ENCODE measurements at regions not wholly inside any gene's neighbourhood (a gene's known extent, or its start where the extent isn't known, plus 50 kb on each side); places are given as distances from the start of the nearest gene placed in this dataset.
A peak's percentile ranks its signal among the peaks of the same experiment; 100 is the strongest.

DNA sequence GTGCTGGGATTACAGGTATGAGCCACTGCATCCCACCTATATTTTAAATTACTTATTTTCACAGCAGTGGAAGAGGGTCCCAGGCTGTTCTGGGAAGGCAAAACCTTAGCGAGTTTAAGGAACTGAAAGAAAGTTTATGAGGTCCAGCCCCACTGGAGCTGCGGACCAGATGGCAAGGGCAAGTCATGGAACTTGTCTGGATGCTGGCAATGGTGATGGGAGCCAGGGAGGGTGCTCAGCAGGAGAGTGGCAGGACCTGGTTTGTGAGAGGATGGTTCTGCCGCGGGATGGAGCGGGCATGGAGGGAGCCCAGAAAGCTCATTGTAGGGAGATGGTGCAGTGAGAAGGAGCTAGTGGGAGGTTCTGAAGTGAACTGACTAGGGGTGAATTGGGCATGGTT is 50.6 kb upstream of the SLC45A1 start:
- no peak for DNase-seq (ENCODE audit: low read depth)

DNA sequence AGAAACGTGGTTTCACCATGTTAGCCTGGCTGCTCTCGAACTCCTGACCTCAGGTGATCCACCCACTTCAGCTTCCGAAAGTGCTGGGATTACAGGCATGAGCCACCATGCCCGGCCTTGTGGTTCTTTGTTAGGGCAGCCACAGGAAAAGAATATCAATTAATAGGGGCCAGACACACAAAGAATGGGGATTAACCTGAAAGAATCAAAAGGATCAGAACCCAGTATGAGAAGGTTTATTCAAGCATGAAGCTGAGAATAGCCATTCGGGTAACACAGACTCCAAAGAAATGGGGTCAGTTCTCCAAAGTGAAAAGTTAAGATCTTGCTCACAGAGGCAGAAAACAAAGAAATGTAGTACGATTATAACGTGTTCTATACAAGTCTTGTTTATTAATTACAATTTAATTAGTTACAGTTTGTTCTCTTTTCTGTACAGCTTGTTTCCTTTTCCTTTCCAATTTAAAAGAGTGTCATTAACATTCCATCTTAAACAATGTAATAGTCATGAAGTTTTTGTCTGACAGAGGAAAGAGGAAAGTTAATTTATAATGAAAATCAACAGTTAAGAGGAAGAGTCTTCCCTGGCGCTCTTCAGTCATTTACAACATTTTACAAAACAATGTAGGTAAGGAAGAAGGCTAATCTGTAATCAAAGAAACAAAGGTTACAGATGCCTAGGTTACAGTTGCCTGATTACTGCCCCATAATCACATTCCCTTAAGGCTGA is 51.3 kb upstream of the SLC45A1 start:
- DNase-seq (ENCODE audit: low read depth): no peak

DNA sequence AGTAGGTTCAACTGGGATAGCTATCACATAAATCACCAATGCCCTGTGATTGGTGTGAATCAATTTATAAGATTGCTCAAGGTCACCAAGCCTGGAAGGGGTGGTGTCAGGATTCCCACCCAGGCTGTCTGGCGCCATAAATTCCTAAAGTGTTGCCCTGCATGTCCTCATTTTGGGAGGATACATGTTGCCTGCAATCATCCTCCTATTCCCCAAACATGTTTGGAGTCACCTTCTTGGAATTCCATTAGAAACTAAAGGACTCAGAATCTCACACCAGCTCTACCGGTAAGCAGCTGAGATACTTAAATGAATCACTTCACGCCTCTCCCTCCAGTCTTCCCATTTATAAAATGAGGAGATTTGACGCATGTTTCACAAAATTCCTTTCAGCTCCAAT is 54.1 kb upstream of the SLC45A1 start:
- no peak for DNase-seq (ENCODE audit: low read depth)

DNA sequence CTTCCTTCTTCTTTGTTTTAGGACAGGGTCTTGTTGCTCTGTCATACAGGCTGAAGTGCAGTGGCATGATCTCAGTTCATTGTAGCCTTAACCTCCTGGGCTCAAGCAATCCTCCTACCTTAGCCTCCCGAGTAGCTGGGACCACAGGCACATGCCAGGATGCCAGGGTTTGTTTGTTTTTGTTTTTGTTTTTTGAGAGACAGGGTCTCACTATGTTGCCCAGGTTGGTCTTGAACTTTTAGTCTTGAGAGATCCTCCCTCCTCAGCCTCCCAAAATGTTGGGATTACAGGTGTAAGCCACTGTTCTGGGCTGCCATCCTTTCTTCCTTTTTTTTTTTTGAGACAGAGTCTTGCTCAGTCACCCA is 56.5 kb upstream of the SLC45A1 start:
- no peak for DNase-seq (ENCODE audit: low read depth)

DNA sequence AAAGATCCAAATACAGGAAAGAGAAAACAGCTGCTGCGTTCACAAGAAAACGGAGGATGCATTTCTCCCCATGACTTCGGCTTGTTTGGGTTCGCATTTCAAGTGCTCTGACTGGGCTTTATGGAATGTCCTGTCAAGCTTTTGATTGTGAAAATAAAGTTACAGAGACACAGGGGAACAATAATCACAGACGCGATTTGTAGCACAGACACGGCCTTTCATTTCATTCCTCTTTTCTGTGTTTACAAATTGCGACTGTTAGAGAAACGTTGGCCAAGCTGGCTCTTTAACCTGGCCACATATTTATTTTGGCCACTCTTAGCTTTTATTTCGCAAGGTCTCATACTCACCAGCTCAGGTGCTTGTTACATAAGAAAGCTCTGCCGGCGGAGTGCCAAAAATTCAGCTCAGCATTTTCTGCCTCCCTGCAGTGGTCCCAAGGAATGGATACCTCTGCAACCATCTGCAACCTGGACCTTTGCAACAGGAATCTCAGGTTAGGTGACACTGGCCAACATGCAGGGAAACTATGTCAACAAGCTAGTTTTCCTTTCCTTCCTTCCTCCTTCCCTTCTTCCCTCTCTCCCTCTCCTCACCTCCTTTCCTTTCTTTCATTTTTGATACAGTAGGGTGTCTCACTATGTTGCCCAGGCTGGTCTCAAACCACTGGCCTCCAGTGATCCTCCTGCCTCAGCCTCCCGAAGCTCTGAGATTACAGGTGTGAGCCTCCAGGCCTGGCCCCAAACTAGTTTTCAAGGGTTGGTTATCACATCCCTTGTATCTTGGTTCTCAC is 58.2 kb upstream of the SLC45A1 start:
- peak; percentile 71 for DNase-seq (ENCODE audit: low read depth)

DNA sequence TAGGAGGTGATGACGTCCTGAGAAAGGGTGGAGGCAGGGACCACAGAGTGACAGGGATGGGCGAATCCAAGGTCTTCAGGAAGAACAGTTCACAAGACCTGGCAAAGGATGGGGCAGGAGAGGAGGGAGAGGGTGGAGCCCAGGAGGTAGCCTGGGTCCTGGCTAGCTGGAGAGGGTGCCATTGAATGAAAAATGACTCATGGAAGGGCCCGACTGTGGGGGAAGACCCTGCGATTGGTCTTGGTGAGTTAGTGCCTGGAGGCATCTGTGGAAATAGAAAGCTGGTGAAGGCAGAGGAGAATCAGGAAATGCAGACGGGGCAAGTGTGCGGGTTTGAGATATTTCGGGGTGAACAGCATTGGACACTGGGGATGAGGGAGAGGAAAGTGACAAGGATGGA is 60.3 kb upstream of the SLC45A1 start:
- DNase-seq (ENCODE audit: low read depth): peak; percentile 41

DNA sequence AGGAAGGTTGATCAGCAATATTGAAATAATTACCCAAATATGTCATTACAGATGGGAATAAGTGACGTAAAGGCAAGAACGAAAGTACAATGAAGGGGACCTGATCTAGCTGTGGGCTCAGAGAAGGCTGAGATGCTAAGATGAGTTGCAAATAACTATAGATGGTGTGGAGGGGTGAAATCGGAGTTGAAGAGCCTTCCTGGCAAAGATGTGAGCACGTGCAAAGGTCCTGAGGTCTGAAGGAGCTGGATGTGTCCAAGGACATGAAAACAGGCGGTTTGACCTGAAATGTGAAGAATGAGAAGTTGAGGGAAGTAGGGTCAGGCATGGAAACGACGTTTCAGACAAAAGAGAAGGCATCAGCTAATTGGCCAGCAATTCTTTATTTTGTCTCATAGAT is 61.6 kb upstream of the SLC45A1 start:
- no peak for DNase-seq (ENCODE audit: low read depth)

DNA sequence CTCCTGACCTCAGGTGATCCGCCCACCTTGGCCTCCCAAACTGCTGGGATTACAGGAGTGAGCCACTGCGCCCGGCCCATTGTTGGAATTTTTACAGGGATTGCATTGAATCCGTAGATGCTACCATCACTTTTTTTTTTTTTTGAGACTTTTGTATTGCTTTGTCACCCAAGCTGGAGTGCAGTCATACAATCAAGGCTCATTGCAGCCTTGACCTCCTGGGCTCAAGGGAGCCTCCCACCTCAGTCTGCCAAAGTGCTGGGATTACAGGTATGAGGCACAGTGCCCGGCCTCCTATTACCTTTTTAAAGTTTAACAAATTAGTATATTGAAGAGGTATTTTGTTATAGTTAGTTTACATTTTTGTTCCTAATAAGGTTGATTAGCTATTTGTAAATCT is 62.2 kb upstream of the SLC45A1 start:
- no peak for DNase-seq (ENCODE audit: low read depth)

DNA sequence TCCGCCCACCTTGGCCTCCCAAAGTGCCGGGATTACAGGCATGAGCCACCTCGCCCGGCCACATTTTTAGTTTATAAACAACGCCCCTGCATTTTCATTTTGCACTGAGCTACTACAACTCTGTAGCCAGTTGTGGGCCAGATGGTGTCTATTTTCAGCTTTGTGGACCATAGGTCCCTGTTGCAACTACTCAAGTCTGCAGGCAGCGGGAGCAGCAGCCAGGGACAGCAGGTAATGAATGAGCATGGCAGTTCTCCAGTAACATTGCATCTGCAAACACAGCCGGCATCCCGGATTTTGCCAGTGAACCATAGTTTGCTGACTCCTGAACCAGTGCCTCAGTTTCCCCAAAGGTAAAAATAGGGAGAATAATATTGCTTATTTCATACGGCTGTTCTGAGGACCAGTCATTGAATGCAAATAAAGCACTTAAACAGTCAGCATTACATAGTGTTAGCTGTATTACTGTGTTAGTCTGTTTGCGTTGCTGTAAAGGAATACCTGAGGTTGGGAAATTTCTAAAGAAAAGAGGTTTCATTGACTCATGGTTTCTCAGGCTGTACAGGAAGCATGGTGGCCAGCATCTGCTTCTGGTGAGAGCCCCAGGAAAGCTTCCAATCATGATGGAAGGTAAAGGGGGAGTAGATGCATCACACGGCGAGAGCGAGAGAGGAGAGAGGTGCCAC is 65.5 kb upstream of the SLC45A1 start:
- no peak for DNase-seq (ENCODE audit: low read depth)

DNA sequence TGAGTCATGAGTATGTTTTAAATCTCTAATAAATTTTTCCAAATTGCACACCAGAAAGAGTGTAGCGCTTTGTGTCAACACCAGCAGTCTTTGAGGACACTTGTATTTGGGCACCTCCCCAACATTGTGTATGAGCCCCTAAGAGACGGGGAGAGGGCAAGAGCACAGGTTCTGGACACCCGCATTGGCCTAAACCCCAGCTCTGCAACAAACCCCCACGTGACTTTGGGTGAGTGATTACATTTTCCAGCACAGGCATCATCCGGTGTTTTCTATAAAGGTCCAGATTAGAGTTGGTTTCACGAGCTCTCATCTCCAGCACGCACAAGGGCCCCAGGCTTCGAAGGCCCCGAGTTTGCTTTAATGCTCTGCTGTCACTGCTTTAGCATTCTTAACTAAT is 66.3 kb upstream of the SLC45A1 start:
- no peak for DNase-seq (ENCODE audit: low read depth)

DNA sequence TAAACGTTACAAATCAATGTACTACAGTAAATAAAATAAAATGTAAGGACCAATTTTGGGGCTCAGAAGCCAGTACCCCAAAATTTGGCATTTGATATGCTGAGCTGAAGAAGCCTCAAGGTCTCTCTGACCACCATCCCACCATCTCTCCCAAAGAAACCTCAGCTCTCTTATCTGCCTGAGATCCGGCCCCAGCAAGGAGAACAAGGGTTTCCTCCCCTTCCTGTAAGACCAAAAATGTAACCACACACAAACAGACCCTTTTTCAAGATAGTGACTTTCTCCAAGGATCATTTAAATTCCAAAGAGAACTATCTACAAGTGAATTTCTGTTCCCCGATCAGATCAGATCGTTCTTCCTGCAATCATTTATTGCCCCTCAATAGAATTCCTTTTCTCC is 68.1 kb upstream of the SLC45A1 start:
- DNase-seq (ENCODE audit: low read depth): no peak

DNA sequence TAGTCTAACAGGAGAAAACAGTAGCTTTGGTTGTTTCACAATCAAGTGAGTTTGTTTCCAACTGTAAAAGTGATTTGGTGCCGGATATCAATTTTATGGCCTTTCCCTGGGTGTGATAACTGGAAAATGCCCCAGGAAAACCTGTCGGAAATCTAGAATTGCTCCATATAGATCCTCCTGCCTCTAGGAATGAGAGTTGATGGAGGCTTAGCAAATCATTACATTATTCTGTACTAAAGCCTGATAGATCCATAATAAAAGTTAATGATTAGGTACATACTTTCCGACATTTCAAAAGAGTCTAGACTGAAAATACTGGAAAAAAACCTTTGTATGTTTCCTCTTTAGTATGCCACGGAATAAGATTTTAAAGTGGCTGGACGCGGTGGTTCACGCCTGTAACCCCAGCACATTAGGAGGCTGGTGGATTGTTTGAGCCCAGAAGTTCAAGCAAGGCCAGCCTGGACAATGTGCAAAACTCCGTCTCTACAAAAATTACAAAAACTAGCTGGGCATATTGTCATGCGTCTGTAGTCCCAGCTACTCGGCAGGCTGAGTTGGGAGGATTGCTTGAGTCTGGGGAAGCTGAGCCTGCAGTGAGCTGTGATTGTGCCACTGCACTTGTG is 70.0 kb upstream of the SLC45A1 start:
- DNase-seq (ENCODE audit: low read depth): no peak

DNA sequence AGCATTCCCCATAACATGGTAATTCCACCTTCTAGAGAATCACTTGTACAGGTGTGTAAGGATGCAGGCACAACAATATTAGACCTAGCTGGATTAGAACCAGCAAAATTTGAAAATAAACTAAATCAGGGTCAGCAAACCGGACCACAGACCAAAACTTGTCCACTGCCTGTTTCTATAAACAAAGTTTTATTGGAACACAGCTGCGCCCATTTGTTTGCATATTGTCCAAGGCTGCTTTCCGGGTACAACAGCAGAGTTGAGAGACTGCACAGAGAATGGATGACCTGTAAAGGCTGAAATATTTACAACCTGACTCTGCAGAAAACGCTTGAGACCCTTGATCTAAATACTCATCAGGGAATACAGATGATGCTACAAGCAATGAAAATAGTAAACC is 73.6 kb upstream of the SLC45A1 start:
- DNase-seq (ENCODE audit: low read depth): no peak

DNA sequence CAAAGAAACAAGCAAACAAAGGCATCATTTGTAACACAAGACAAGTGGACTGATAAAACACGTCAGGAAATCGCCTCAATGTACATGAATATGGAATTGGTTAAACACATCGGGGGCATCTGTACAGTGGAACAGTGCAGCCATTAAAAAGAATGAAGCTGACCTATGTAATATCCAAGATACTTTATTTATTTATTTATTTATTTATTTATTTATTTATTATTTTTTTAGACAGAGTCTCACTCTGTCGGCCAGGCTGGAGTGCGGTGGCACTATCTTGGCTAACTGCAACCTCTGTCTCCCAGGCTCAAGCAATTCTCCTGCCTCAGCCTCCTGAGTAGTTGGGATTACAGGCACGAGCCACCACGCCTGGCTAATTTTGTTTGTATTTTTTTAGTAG is 75.4 kb upstream of the SLC45A1 start:
- DNase-seq (ENCODE audit: low read depth): no peak

DNA sequence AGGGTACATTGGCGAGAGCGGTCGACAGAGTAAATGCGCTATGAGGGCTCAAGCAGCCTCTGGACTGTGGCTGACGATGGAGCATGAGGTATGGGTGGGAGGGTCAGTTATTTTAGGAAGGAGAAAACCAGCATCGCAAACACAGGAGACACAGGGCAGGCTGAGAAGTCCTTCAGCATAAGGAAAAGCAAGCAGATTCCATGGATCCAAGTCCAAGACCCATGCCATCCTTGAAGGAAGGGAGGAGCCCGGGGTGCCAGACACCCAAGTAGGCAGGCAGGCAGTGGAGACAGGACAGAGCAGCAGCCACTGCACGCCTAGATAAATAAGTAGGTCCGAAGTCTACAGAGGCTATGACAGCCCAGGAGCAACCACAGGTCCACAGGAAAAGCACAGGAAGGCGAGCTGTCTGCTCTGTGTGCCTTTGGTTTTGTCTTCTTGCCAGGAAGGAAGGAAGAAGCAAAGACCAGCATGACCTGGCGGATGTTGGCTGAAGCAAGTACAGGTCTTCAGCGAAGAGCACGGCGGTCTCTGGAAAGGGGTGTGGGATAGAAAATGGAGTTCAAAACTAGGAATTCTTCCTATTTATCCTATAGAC is 76.4 kb upstream of the SLC45A1 start:
- DNase-seq (ENCODE audit: low read depth): no peak

DNA sequence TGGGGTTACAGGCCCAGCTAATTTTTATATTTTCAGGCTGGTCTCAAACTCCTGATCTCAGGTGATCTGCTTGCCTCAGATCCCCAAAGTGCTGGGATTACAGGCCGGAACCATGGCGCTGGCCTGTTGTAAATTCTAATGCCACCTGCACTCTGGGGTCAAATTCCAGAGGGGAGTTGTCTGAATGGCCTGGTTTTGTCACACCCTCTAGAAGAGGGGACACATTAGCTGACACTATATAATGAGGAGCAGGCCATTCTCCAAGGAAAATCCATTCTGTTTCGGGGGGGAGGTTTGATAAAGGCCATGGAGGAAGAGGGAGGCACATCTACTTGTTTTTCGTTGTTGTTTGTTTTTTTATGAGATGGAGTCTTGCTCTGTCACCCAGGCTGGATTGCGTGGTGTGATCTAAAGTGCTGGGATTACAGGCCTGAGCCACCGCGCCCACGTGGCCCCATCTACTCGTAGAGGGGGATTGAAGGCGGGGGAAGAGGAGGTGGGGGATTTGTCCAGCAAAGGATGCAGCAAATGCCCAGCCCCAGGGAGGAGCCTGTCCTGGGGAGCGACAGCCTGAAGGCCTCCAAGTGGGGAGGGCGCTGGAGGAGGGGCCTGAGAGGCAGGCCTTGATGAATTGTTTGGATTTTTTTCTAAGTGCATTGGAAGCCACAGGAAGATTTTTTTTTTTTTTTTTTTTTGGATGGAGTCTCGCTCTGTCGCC is 78.4 kb upstream of the SLC45A1 start:
- DNase-seq (ENCODE audit: low read depth): no peak

DNA sequence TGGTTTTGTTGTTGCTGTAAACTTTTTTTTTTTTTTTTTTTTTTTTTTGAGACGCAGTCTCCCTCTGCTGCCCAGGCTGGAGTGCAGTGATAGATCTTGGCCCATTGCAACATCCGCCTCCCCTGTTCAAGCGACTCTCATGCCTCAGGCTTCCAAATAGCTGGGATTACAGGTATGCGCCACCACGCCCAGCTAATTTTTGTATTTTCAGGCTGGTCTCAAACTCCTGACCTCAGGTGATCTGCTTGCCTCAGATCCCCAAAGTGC is 78.9 kb upstream of the SLC45A1 start:
- DNase-seq (ENCODE audit: low read depth): peak; percentile 47

DNA sequence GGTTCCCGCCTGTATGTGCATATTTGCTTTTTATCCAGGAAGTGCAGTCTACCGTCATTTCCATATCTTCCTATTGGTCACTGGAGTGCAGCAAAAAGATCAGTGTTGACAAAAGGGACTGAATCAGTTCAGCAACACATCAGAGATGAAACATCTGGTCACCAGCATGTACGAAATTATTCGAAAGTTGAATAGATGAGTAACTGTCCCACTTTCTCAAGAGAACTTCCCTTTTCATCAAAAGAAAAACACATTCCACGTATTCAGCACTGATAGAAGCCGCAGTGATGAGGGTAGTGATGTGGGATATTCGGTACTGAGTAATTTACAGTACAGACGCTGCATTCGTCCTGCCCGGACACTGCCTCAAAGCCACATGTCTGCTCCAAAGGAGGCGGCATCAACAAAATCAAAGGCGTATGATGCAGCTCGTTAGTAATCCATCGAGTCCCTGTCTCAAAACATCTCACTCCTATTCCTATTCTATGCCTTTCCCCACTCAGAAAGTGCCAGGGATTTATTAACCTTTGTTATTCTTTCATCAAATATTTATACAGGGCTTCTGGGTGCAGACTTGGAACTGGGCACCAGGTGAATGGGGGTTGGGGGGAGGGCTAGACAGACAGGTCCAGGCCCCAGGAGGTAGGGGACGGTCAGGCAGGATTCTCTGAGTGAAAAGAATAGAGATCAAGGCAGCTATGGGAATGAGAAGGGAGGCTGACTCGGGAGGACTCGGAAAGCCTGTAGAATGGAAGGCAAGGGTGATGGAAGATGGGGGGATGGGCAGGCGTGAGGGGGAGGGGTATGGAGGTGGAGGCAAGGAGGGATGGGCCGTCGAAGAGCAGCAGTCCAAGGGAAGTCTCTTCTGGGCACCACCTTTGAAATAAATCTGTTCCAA is 79.5 kb upstream of the SLC45A1 start:
- DNase-seq (ENCODE audit: low read depth): peak; percentile 58

DNA sequence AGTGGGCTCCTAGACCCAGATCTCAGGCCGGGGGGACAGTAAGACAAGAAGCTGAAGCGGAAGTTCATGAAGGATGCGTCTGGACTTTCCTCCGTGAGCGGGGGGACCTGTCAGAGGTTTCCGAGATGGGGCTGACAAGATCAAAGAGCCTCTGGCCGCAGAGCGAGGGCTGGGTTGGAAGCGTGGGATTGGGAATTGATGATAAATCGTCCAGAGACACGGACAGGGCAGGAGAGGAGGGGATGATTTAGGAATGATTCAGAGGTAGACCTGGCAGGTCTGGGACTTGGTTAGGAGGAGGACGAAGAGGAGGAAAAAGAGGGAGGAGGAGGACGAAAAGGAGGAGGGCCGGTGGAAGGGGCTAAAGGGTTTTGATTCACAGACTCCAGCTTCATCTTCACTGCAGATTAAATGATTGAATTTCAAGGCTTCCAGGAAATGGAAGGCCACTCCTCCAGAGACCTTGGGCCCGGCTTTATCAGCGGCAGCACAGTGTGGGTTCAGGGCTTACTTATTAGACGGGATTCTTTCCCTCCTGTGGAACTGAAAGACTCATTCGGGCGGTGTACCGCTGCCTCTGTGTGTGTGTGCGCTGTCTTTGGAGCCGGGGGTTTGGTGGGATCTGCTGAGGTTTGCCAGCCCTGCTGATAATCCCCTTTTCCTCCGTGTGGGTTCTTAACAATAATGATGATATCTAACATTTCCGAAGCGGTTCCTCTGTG is 85.7 kb upstream of the SLC45A1 start:
- DNase-seq (ENCODE audit: low read depth): no peak

DNA sequence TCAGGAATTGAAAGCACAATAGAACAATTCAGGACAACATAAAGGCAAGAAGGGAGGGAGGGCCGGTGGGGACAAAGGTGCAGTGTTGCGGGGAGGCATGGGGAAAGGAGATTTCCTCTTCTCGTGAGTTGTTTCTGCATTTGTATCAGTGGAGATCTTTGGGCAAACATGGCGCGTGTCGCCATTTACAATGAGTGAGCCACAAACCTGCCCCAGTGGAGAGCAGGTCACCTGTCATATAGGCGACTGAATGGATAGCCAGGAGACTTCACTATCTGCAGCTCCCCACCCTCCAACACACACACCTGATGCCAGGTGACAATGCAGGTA is 87.7 kb upstream of the SLC45A1 start:
- no peak for DNase-seq (ENCODE audit: low read depth)

All from Daoy (cell line).